Adrenal gland (tissue), 5 donors: ENCODE measurements at regions not wholly inside any gene's neighbourhood (a gene's known extent, or its start where the extent isn't known, plus 50 kb on each side); places are given as distances from the start of the nearest gene placed in this dataset.
A peak's percentile ranks its signal among the peaks of the same experiment; 100 is the strongest.

Source experiments
- POLR2A ChIP-seq, 2 donors: fragments of 450-650 bp; IDR thresholded peaks; one replicate each; pipeline ENCODE4 v1.6.1; 2017; ENCODE audit warnings: antibody characterized with exemption in 2 of 2, mild to moderate bottlenecking in 2 of 2, moderate library complexity in 1 of 2
- TF ChIP-seq, protein P1 (sequence below), 6 experiments: fragments of 450-650 bp in 4 of 6; fragments of 200-600 bp in 2 of 6; sonication (generic) in 1 of 6; IDR thresholded peaks; 1 replicate in 5 of 6; 2 replicates in 1 of 6; pipeline versions ENCODE4 v1.5.1 to v1.8.0; 2016 to 2021; ENCODE audit warnings: antibody characterized with exemption in 6 of 6, mild to moderate bottlenecking in 2 of 6, moderate library complexity in 1 of 6
- donor health status: DM: no; HTN: no; CAD: no.

DNA sequence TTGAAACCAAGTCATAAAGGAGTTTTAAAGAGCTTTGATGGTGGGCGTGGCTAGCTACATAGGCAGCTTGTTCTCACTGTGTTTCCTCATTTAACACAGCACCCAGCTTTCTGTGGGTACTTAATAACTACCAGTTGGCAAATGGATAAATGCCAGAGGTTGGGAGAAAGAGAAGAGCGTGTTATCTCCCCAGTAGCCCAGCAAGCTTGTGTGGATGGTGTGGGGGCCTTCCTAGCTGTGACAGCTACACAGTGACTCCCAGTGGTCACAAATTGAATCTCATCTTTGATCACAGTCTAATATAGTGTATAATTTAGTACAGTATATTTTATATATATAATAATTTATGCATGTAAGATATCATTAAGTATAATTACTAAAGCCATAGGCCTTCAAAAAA, 984.1 kb downstream of the EPHA3 start:
- TF ChIP-seq, protein P1, sequence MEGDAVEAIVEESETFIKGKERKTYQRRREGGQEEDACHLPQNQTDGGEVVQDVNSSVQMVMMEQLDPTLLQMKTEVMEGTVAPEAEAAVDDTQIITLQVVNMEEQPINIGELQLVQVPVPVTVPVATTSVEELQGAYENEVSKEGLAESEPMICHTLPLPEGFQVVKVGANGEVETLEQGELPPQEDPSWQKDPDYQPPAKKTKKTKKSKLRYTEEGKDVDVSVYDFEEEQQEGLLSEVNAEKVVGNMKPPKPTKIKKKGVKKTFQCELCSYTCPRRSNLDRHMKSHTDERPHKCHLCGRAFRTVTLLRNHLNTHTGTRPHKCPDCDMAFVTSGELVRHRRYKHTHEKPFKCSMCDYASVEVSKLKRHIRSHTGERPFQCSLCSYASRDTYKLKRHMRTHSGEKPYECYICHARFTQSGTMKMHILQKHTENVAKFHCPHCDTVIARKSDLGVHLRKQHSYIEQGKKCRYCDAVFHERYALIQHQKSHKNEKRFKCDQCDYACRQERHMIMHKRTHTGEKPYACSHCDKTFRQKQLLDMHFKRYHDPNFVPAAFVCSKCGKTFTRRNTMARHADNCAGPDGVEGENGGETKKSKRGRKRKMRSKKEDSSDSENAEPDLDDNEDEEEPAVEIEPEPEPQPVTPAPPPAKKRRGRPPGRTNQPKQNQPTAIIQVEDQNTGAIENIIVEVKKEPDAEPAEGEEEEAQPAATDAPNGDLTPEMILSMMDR (IDR thresholded peaks at IDR 0.05), result peak in 4 of 6 experiments; percentile 22 to 46 (median 29)
- TF ChIP-seq POLR2A (IDR thresholded peaks at IDR 0.05), result no peak
